H1 (cell line): ENCODE measurements at regions not wholly inside any gene's neighbourhood (a gene's known extent, or its start where the extent isn't known, plus 50 kb on each side); places are given as distances from the start of the nearest gene placed in this dataset.

ENCODE experiments used
- CTCF ChIA-PET: fragments of 300-600 bp; sonication (Branson Sonifier 250); formaldehyde crosslinking; loops from one replicate; lab custom pipeline; 2021; ENCODE audit not compliant: partially characterized antibody; lab: Charles Lee
- POLR2A ChIA-PET: fragments of 300-600 bp; sonication (Branson Sonifier 250); formaldehyde crosslinking; loops from one replicate; lab custom pipeline; 2021; ENCODE audit warnings: inconsistent platforms; ENCODE audit not compliant: partially characterized antibody; lab: Charles Lee
- DNase-seq, 2 experiments: peaks; one replicate each; pipeline versions ENCODE4 v3.0.0 to v3.0.0-alpha.2; 2010 to 2022; ENCODE audit warnings: low spot score in 2 of 2, low read depth in 1 of 2, mixed read lengths in 1 of 2
- FAIRE-seq: peaks from 2 replicates; lab custom pipeline; 2011; peaks lifted over from hg19 to GRCh38; lab: Jason Lieb, UNC
- H2AFZ ChIP-seq: 2 replicates; pipeline ENCODE4 v1.8.1; 2012; ENCODE audit warnings: low read length, inconsistent platforms
- H2AK5ac ChIP-seq: 2 replicates; pipeline ENCODE4 v1.6.1; 2013; ENCODE audit warnings: low read depth, low read length
- H2BK120ac ChIP-seq: replicated peaks from 2 replicates; pipeline ENCODE3; 2013; ENCODE audit warnings: low read depth, low read length, inconsistent platforms
- H2BK12ac ChIP-seq: 2 replicates; pipeline ENCODE4 v1.6.1; 2013; ENCODE audit warnings: low read depth, low read length
- H2BK15ac ChIP-seq: 2 replicates; pipeline ENCODE4 v1.6.1; 2013; ENCODE audit warnings: low read length
- H2BK20ac ChIP-seq: 2 replicates; pipeline ENCODE4 v1.6.1; 2013; ENCODE audit warnings: low read length
- H2BK5ac ChIP-seq: 2 replicates; pipeline ENCODE4 v1.6.1; 2013; ENCODE audit warnings: low read depth, low read length
- H3K14ac ChIP-seq: 2 replicates; pipeline ENCODE4 v1.6.1; 2013; ENCODE audit warnings: inconsistent platforms; ENCODE audit not compliant: insufficient read length
- H3K18ac ChIP-seq: 2 replicates; pipeline ENCODE4 v1.6.1; 2013; ENCODE audit warnings: low read length; ENCODE audit errors: extremely low read depth
- H3K23ac ChIP-seq: 2 replicates; pipeline ENCODE4 v1.6.1; 2013; ENCODE audit warnings: inconsistent platforms; ENCODE audit not compliant: insufficient read length
- H3K23me2 ChIP-seq: 2 replicates; pipeline ENCODE4 v1.6.1; 2013; ENCODE audit warnings: low read depth, low read length
- H3K27ac ChIP-seq: 2 replicates; pipeline ENCODE4 v1.6.1; 2011; ENCODE audit warnings: low read depth, low read length, inconsistent platforms
- H3K27me3 ChIP-seq, 4 experiments: replicated peaks in 1 of 4; 1 replicate in 1 of 4; 2 replicates in 3 of 4; pipeline versions ENCODE4 v1.6.1 to v1.8.1; 2011 to 2013; ENCODE audit warnings: low read length in 3 of 4, mild to moderate bottlenecking in 3 of 4, inconsistent platforms in 2 of 4, mixed read lengths in 2 of 4, moderate library complexity in 1 of 4; ENCODE audit not compliant: control insufficient read depth in 3 of 4, insufficient read depth in 3 of 4; ENCODE audit errors: extremely low read depth in 1 of 4
- H3K36me3 ChIP-seq, 4 experiments: 2 replicates each; pipeline versions ENCODE4 v1.6.1 to v1.8.1; 2011 to 2013; ENCODE audit warnings: mild to moderate bottlenecking in 4 of 4, low read length in 3 of 4, moderate library complexity in 2 of 4, control low read depth in 1 of 4, inconsistent platforms in 1 of 4; ENCODE audit not compliant: insufficient read depth in 4 of 4, control insufficient read depth in 2 of 4
- H3K4ac ChIP-seq: replicated peaks from 2 replicates; pipeline ENCODE3; 2013; ENCODE audit warnings: low read length, low read depth, mixed read lengths, inconsistent platforms; ENCODE audit not compliant: insufficient read length
- H3K4me1 ChIP-seq, 4 experiments: replicated peaks in 1 of 4; 1 replicate in 1 of 4; 2 replicates in 3 of 4; pipeline versions ENCODE4 v1.6.1 to v1.8.1; 2011 to 2013; ENCODE audit warnings: low read length in 3 of 4, inconsistent platforms in 2 of 4, mixed read lengths in 1 of 4; ENCODE audit not compliant: insufficient read depth in 4 of 4, control insufficient read depth in 3 of 4
- H3K4me2 ChIP-seq, 2 experiments: 2 replicates each; pipeline versions ENCODE4 v1.6.1 to v1.8.1; 2011 to 2013; ENCODE audit warnings: low read depth in 2 of 2, low read length in 2 of 2, control low read depth in 1 of 2, inconsistent platforms in 1 of 2, mild to moderate bottlenecking in 1 of 2; ENCODE audit not compliant: insufficient read depth in 1 of 2
- H3K4me3 ChIP-seq, 4 experiments: fragments of 200-600, 300-600 bp in 1 of 4; sonication (generic), shearing (Covaris generic), sonication (Bioruptor Twin) in 1 of 4; 2 replicates each; pipeline versions ENCODE4 v1.5.1 to v1.8.1; 2011 to 2016; ENCODE audit warnings: low read length in 4 of 4, low read depth in 3 of 4, control low read depth in 2 of 4, inconsistent platforms in 2 of 4, mild to moderate bottlenecking in 2 of 4, mixed read lengths in 1 of 4, moderate library complexity in 1 of 4; ENCODE audit not compliant: insufficient read depth in 2 of 4; ENCODE audit errors: extremely low read depth in 1 of 4
- H3K56ac ChIP-seq: replicated peaks from 2 replicates; pipeline ENCODE3; 2013; ENCODE audit warnings: low read depth, mild to moderate bottlenecking, mixed read lengths, low read length, inconsistent platforms; ENCODE audit not compliant: insufficient read length
- H3K79me1 ChIP-seq: 2 replicates; pipeline ENCODE4 v1.6.1; 2013; ENCODE audit warnings: low read depth, low read length, control low read depth
- H3K79me2 ChIP-seq, 2 experiments: 2 replicates each; pipeline versions ENCODE4 v1.6.1 to v1.8.1; 2012 to 2013; ENCODE audit warnings: low read length in 2 of 2, mild to moderate bottlenecking in 2 of 2, inconsistent platforms in 1 of 2; ENCODE audit not compliant: insufficient read depth in 2 of 2, control insufficient read depth in 1 of 2
- H3K9ac ChIP-seq, 4 experiments: replicated peaks in 1 of 4; 1 replicate in 1 of 4; 2 replicates in 3 of 4; pipeline versions ENCODE4 v1.6.1 to v1.8.1; 2011 to 2013; ENCODE audit warnings: low read depth in 3 of 4, low read length in 3 of 4, control low read depth in 2 of 4, mild to moderate bottlenecking in 2 of 4, moderate library complexity in 2 of 4, inconsistent platforms in 1 of 4; ENCODE audit errors: extremely low read depth in 1 of 4
- H3K9me3 ChIP-seq, 2 experiments: 2 replicates each; pipeline versions ENCODE4 v1.6.1 to v1.8.1; 2012 to 2013; ENCODE audit warnings: mild to moderate bottlenecking in 2 of 2, moderate library complexity in 2 of 2, control low read depth in 1 of 2, inconsistent platforms in 1 of 2, low read depth in 1 of 2, low read length in 1 of 2, mixed read lengths in 1 of 2; ENCODE audit not compliant: insufficient read depth in 2 of 2
- H4K20me1 ChIP-seq, 2 experiments: replicated peaks in 1 of 2; 2 replicates each; pipeline versions ENCODE3 to v1.8.1; 2011 to 2013; ENCODE audit warnings: inconsistent platforms in 2 of 2, low read length in 2 of 2, mild to moderate bottlenecking in 1 of 2; ENCODE audit not compliant: insufficient read depth in 2 of 2, control insufficient read depth in 1 of 2
- H4K5ac ChIP-seq: 2 replicates; pipeline ENCODE4 v1.6.1; 2013; ENCODE audit warnings: low read length, low read depth, mixed read lengths, inconsistent platforms; ENCODE audit not compliant: insufficient read length
- H4K8ac ChIP-seq: 2 replicates; pipeline ENCODE4 v1.8.0; 2013; ENCODE audit warnings: mild to moderate bottlenecking, moderate library complexity, low read length, inconsistent platforms; ENCODE audit not compliant: insufficient read depth; ENCODE audit errors: extremely low read depth
- H4K91ac ChIP-seq: replicated peaks from 2 replicates; pipeline ENCODE3; 2013; ENCODE audit warnings: low read length, mixed read lengths, inconsistent platforms; ENCODE audit not compliant: insufficient read length
- ASH2L ChIP-seq: fragments of 200-600, 300-600 bp; sonication (generic); IDR thresholded peaks from one replicate; pipeline ENCODE4 v1.7.1; 2017; ENCODE audit warnings: low read length
- WGBS, 2 experiments: shearing (Covaris generic) in 1 of 2; methylation state at CpG; one replicate each; pipeline versions ENCODE4 v1.1.6 to v1.1.7; 2013 to 2015; ENCODE audit warnings: low lambda C conversion rate in 2 of 2, mixed read lengths in 2 of 2, inconsistent platforms in 1 of 2, low coverage in 1 of 2, missing lambda C conversion rate in 1 of 2; ENCODE audit not compliant: insufficient replicate concordance in 2 of 2, insufficient coverage in 1 of 2, insufficient read length in 1 of 2; ENCODE audit errors: extremely low coverage in 1 of 2, missing lambda C conversion rate in 1 of 2; 5-methylcytosine and 5-hydroxymethylcytosine counted together

DNA sequence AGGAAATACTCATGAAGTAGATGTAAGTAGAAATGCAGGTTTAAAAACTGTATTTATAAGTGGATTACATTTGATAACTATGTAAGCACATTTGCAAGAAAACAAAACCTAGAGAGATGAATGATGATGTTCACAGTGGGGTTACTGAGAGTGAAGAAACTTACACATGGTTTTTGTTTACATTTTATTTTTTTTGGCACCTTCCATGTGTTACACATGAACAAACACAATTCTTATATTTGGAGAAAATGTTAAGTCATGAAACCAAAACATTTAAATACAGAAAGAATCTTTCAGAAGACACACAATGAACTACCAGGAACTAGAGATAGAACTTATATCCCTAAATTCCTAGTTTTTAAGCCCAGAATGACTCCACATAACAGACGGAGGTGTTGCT lies 51.5 kb upstream of the SPATA31E1 start:
- no peak overlapping the region for H3K18ac ChIP-seq
- H3K9me3 ChIP-seq = no peaks in the 10 kb centered on the region
- H2BK12ac ChIP-seq = no peak overlapping the region
- FAIRE-seq (no peak), DNase-seq (no peak)
- no peak overlapping the region for H3K27ac ChIP-seq
- H4K91ac ChIP-seq = no peak overlapping the region
- H3K4me3 ChIP-seq = no peak overlapping the region
- 88% methylated on average over 1 of the region's 1 CpG; no CpG with 5 or more reads in 1 of the 2 experiments for WGBS, 2 experiments
- H3K14ac ChIP-seq = no peak overlapping the region
- H2BK120ac ChIP-seq = no peak overlapping the region
- H3K56ac ChIP-seq = no peak overlapping the region
- H2BK5ac ChIP-seq = no peak overlapping the region
- no peak overlapping the region for H2BK20ac ChIP-seq
- H3K36me3 ChIP-seq = no peaks in the 10 kb centered on the region
- ChIA-PET POLR2A (interaction anchor here (0.6 kb wide), 1 partner anchor 1156 kb away, joined by 3 read pairs; no protein-coding TSS in a partner anchor), CTCF (no interaction called here)
- H2AFZ ChIP-seq = no peak overlapping the region
- no peak overlapping the region for H2AK5ac ChIP-seq
- H3K79me2 ChIP-seq = no peaks in the 10 kb centered on the region
- H3K27me3 ChIP-seq = peaks cover 0 to 3% (median 0%) of the 10 kb centered on the region in 4 experiments; a peak in 5 of 7 replicates
- H3K4ac ChIP-seq = no peak overlapping the region
- H4K5ac ChIP-seq = no peak overlapping the region
- no peak overlapping the region for H3K9ac ChIP-seq
- H3K4me2 ChIP-seq = no peak overlapping the region
- H4K20me1 ChIP-seq = no peaks in the 10 kb centered on the region
- no peaks in the 10 kb centered on the region; the same call in 1 of the 2 replicates for H3K23me2 ChIP-seq
- H3K4me1 ChIP-seq = peaks cover 0 to 10% (median 2%) of the 10 kb centered on the region in 4 experiments; a peak in 3 of 7 replicates
- no peak overlapping the region for H4K8ac ChIP-seq
- no peak overlapping the region for H3K23ac ChIP-seq
- no peaks in the 10 kb centered on the region for H3K79me1 ChIP-seq
- H2BK15ac ChIP-seq = no peak overlapping the region
- TF ChIP-seq ASH2L = no peak
